Adrenal gland (tissue), 9 donors: ENCODE measurements at regions not wholly inside any gene's neighbourhood (a gene's known extent, or its start where the extent isn't known, plus 50 kb on each side); places are given as distances from the start of the nearest gene placed in this dataset.
A peak's percentile ranks its signal among the peaks of the same experiment; 100 is the strongest.
"Not testable (repeated sequence)": the region's sequence is repeated elsewhere in the genome, so short reads cannot be mapped to it uniquely, and the experiment has no call there.

Experiments used
- DNase-seq, 7 donors: peaks; one replicate each; pipeline ENCODE4 v3.0.0-alpha.2; 2019 to 2020
- H3K27ac ChIP-seq, 5 donors: fragments of 200-600 bp; sonication (generic) in 4 of 5; 1 replicate in 3 of 5; 2 replicates in 2 of 5; pipeline versions ENCODE4 v1.5.1 to v1.8.0; 2016 to 2020; ENCODE audit warnings: mild to moderate bottlenecking in 1 of 5
- H3K27me3 ChIP-seq: fragments of 200-600 bp; 2 replicates; pipeline ENCODE4 v1.8.0; 2021
- H3K36me3 ChIP-seq, 2 donors: fragments of 200-600 bp; replicated peaks in 1 of 2; 1 replicate in 1 of 2; 2 replicates in 1 of 2; pipeline versions ENCODE4 v1.5.1 to v1.8.0; 2018 to 2022
- H3K4me1 ChIP-seq, 2 donors: fragments of 200-600 bp; replicated peaks in 1 of 2; 1 replicate in 1 of 2; 2 replicates in 1 of 2; pipeline versions ENCODE4 v1.5.1 to v1.8.0; 2018 to 2021
- H3K4me3 ChIP-seq, 4 donors: fragments of 200-600 bp; sonication (generic) in 3 of 4; one replicate each; pipeline ENCODE4 v1.5.1; 2016 to 2018
- H3K9me3 ChIP-seq, 3 donors: fragments of 200-600 bp; sonication (generic) in 1 of 3; replicated peaks in 1 of 3; 1 replicate in 2 of 3; 2 replicates in 1 of 3; pipeline versions ENCODE4 v1.5.1 to v1.8.0; 2016 to 2021
- CTCF ChIP-seq, 6 experiments: fragments of 450-650 bp in 4 of 6; fragments of 200-600 bp in 2 of 6; sonication (generic) in 1 of 6; IDR thresholded peaks; 1 replicate in 5 of 6; 2 replicates in 1 of 6; pipeline versions ENCODE4 v1.5.1 to v1.8.0; 2016 to 2021; ENCODE audit warnings: antibody characterized with exemption in 6 of 6, mild to moderate bottlenecking in 2 of 6, moderate library complexity in 1 of 6
- WGBS, 4 donors: extraction: QIAGEN DNeasy Blood & Tissue Kit in 2 of 4; methylation state at CpG; one replicate each; pipeline versions ENCODE4 v1.1.5 to v1.1.7; 2013 to 2017; 5-methylcytosine and 5-hydroxymethylcytosine counted together
- intact Hi-C, 2 donors: fragments of 100-400 bp; cut with DNase I; formaldehyde crosslinking; loops; one replicate each; pipeline versions ENCODE4 v1.14.1 to v1.15.0; 2022 to 2023
- donor health status: healthy with polysubstance abuse.
- donor health status: Bipolar disorder and iron deficiency.
- donor health status: DM: yes; HTN: yes; CAD: no.
- donor health status: DM: no; HTN: no; CAD: no.
- donor health status: DM: no; HTN: no; CAD: no.

- DNase-seq, H3K9me3 ChIP-seq, H3K27me3 ChIP-seq, H3K36me3 ChIP-seq, H3K4me1 ChIP-seq, intact Hi-C loops, H3K27ac ChIP-seq: not testable (repeated sequence)
- WGBS, 4 donors = 47 to 75% (median 61%) methylated on average over 3 to 10 of the region's 10 CpGs
- peak overlapping the region in 1 of 4 donors; percentile 52 for H3K4me3 ChIP-seq
Measured at GRCh38 chr3:75579091-75579490, 85.0 kb upstream of the FRG2C start.

GRCh38 chr3:75579536-75579935 lies 84.6 kb upstream of the FRG2C start:
- H3K27me3 ChIP-seq, H3K27ac ChIP-seq, H3K4me1 ChIP-seq, intact Hi-C loops, H3K9me3 ChIP-seq, H3K36me3 ChIP-seq, DNase-seq: not testable (repeated sequence)
- WGBS, 4 donors = 3 to 33% (median 15%) methylated on average over 1 to 15 of the region's 27 CpGs
- peak overlapping the region in 1 of 4 donors; percentile 52 for H3K4me3 ChIP-seq

- DNase-seq = peak in 6 of 7 donors; percentile 22 to 57 (median 46)
- H3K27ac ChIP-seq, H3K9me3 ChIP-seq, H3K27me3 ChIP-seq, intact Hi-C loops, H3K36me3 ChIP-seq, H3K4me1 ChIP-seq: not testable (repeated sequence)
- TF ChIP-seq CTCF (IDR thresholded peaks at IDR 0.05) = peak in 4 of 6 experiments; percentile 10 to 90 (median 82)
- peak overlapping the region in 1 of 4 donors; percentile 52 for H3K4me3 ChIP-seq
- 3 to 26% (median 4%) methylated on average over 4 to 67 of the region's 67 CpGs for WGBS, 4 donors
Measured at GRCh38 chr3:75579981-75580782, 83.9 kb upstream of the FRG2C start.

- H3K36me3 ChIP-seq, H3K4me3 ChIP-seq, H3K4me1 ChIP-seq, H3K9me3 ChIP-seq, intact Hi-C loops, DNase-seq, H3K27me3 ChIP-seq, H3K27ac ChIP-seq: not testable (repeated sequence)
- WGBS, 4 donors = 50 to 65% (median 58%) methylated on average over 3 of the region's 3 CpGs
Measured at GRCh38 chr3:75582536-75582935, 81.6 kb upstream of the FRG2C start.

- H3K27me3 ChIP-seq, H3K36me3 ChIP-seq, H3K9me3 ChIP-seq, H3K4me3 ChIP-seq, H3K4me1 ChIP-seq, intact Hi-C loops, H3K27ac ChIP-seq, DNase-seq: not testable (repeated sequence)
- 23 to 31% (median 27%) methylated on average over 10 of the region's 10 CpGs for WGBS, 4 donors
Measured at GRCh38 chr3:75583116-75583515, 81.0 kb upstream of the FRG2C start.

- DNase-seq, H3K27ac ChIP-seq, H3K4me1 ChIP-seq, H3K27me3 ChIP-seq, intact Hi-C loops, H3K36me3 ChIP-seq, H3K4me3 ChIP-seq, H3K9me3 ChIP-seq: not testable (repeated sequence)
- WGBS, 4 donors = 83 to 93% (median 90%) methylated on average over 5 to 15 of the region's 15 CpGs
Measured at GRCh38 chr3:75587695-75588094, 76.4 kb upstream of the FRG2C start.

GRCh38 chr3:75590382-75590781 lies 73.7 kb upstream of the FRG2C start:
- H3K27me3 ChIP-seq, intact Hi-C loops, H3K4me1 ChIP-seq, H3K27ac ChIP-seq, H3K9me3 ChIP-seq, H3K36me3 ChIP-seq, H3K4me3 ChIP-seq, DNase-seq: not testable (repeated sequence)
- WGBS, 4 donors = 80 to 91% (median 83%) methylated on average over 11 to 16 of the region's 16 CpGs
